HG03520 (cell line): ENCODE measurements at regions not wholly inside any gene's neighbourhood (a gene's known extent, or its start where the extent isn't known, plus 50 kb on each side); places are given as distances from the start of the nearest gene placed in this dataset.

Experiments
- ATAC-seq: cut with Tn5 transposase; IDR thresholded peaks from one replicate; pipeline ENCODE4 v1.9.1; 2021; ENCODE audit warnings: mild to moderate bottlenecking, moderate library complexity; ENCODE audit not compliant: unreplicated experiment

DNA sequence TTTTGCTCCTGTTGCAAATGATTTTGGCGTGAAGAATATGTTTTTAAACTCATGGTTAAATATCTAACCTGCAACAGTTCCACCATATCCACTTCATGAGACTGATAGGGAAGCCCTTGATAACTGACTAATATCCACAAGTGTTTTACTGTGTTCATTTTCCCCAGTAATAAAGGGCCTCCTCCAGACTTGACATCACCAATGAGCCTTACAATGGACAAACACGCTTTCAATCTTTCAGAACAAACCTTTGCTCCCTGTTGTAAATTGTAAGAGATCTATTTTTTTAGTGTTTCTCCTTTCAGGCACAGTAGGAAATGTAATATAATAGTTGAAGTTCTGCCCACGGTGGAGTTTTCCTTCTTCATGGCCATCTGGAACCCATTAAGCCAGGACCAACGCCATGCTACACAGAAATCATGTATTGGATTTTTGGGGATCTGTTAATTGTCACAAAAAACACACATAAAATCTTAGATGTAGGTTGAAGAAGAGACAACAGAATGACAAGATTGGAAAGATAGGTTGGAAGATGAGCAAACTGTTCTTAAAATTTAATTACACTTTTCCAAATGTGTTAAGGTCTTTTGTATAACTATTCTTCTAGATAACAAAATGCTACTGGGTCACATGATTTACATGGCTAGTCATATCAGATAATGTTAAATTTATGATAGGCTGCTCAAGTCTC lies 1030.1 kb downstream of the FSTL5 start:
- no peak for ATAC-seq

DNA sequence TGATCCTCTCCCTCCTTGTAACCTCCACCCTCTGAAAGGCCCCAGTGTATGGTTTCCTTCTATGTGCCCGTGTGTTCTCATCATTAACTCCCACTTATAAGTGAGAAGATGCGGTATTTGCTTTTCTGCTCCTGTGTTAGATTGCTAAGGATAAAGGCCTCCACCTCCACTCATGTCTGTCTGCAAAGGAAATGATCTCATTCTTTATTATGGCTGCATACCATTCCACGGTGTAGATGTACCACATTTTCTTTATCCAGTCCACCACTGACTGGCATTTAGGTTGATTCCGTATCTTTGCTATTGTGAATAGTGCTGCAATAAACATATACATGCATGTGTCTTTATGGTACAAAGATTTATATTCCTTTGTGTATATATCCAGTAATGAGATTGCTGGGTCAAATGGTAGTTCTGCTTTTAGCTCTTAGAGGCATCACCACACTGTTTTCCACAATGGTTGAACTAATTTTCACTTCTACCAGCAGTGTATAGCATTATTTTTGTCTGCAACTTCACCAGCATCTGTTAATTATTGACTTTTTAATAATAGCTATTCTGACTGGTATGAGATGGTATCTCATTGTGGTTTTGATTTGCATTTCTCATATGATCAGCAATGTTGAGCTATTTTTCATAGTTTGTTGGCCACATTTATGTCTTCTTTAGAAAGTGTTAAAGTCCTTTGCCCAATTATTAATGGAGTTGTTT lies 1030.9 kb downstream of the FSTL5 start:
- peak; percentile 91 for ATAC-seq

DNA sequence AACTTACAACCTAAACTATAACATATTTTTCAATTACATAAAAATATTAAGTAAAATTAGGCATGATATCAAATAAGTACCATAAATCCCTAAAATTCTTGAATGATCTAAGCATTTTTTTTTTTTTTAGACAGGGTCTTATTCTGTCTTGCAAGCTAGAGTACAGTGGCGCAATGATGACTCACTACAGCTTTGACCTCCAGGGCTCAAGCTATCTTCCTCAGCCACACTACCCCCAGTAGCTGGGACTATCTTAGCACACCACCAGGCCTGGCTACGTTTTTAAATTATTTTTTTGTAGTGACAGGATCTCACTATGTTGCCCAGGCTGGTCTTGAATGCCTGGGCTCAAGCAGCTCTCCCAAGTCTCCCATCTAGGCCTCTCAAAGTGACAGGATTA lies 1042.3 kb downstream of the FSTL5 start:
- no peak for ATAC-seq

DNA sequence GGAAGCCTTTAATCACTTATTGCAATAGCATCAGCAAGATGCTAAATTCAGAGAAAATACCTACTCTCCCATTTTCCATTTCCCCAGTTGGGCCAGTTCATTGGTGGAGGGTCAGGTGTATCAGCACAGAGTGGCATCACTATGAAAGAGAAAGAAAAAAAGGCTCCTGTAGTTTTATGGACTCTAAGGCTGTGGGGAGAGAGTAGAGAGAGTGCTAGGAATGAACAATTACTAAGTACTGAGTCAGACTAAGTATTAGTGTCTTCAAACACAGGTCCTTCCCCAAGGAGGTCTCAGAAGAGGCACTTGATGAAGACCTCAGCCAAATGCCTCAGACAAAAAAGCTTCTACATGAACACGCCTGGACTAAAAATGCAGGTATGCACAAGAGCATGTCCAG lies 1061.9 kb downstream of the FSTL5 start:
- ATAC-seq, result no peak

DNA sequence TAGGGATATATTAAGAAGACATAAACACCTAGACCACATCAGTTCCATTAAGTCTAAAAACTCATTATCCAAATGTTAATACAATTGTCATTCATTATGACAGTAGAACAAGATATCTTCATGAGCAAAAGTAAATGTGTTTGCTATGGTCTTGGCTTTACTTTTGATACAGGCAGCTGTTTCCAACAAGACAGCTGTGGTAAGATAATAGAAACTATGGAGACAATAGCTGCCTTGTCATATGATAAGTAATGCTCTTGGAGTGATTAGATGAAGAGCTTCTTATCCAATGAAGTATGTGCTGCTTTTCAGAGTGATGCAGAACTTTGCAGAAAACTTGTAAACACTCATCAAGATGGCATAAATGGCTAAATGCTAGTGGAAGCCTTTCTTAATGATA lies 1066.0 kb downstream of the FSTL5 start:
- no peak for ATAC-seq

DNA sequence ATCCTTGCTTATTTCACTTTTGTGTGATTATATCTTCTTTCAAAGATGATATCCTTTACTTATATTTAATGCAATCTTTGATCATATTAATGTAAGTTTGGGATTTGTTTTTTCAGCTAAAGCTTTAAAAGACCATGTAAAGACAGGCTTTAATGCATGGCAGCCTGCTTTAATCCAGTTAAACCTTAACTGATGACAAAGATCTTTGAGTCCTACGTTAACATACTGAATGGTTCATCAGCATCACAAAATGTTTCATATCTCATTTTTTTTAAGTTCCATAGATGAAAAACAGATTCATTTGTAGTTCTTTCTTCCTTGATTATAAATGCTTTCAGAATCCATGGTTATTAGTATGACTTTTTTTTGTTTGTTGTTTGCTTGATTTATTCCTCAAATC lies 1102.8 kb downstream of the FSTL5 start:
- no peak for ATAC-seq
